Calu3 (cell line): ENCODE measurements at regions not wholly inside any gene's neighbourhood (a gene's known extent, or its start where the extent isn't known, plus 50 kb on each side); places are given as distances from the start of the nearest gene placed in this dataset.

Experiments used
- BruUV-seq: library from RNA; stranded (reverse); fragments of 400-500 nt; replicated peaks from 2 replicates; lab custom pipeline; 2021; lab: Mats Ljungman, UMichigan
- CTCF ChIA-PET: fragments of 300-600 bp; sonication (Branson Sonifier 250); formaldehyde crosslinking; loops from one replicate; lab custom pipeline; 2022; ENCODE audit warnings: antibody characterized with exemption; lab: Charles Lee
- DNase-seq: peaks from one replicate; pipeline ENCODE4 v3.0.0; 2022
- H3K27ac Mint-ChIP-seq: one replicate; pipeline ENCODE4 v1.8.0; 2022; ENCODE audit warnings: mixed read lengths; ENCODE audit not compliant: unreplicated experiment
- H3K27me3 Mint-ChIP-seq: one replicate; pipeline ENCODE4 v1.8.0; 2022; ENCODE audit warnings: mixed read lengths; ENCODE audit not compliant: unreplicated experiment
- H3K36me3 Mint-ChIP-seq: one replicate; pipeline ENCODE4 v1.8.0; 2022; ENCODE audit warnings: mild to moderate bottlenecking, moderate library complexity, mixed read lengths; ENCODE audit not compliant: insufficient read depth, unreplicated experiment
- H3K4me1 Mint-ChIP-seq: one replicate; pipeline ENCODE4 v1.8.0; 2022; ENCODE audit warnings: mild to moderate bottlenecking, low read depth, mixed read lengths; ENCODE audit not compliant: unreplicated experiment
- H3K4me3 Mint-ChIP-seq: one replicate; pipeline ENCODE4 v1.8.0; 2022; ENCODE audit warnings: mild to moderate bottlenecking, low read depth, moderate library complexity, mixed read lengths; ENCODE audit not compliant: unreplicated experiment
- H3K9me3 Mint-ChIP-seq: one replicate; pipeline ENCODE4 v1.8.0; 2022; ENCODE audit warnings: low read depth, mixed read lengths; ENCODE audit not compliant: unreplicated experiment
- intact Hi-C: fragments of 100-400 bp; cut with micrococcal nuclease; formaldehyde crosslinking; loops from one replicate; pipeline ENCODE4 v1.10.0; 2022; ENCODE audit not compliant: unreplicated experiment
- TF ChIP-seq, protein P1 (sequence below): fragments of 200-600 bp; IDR thresholded peaks from one replicate; pipeline ENCODE4 v1.8.0; 2022; ENCODE audit warnings: antibody characterized with exemption; ENCODE audit not compliant: unreplicated experiment

DNA sequence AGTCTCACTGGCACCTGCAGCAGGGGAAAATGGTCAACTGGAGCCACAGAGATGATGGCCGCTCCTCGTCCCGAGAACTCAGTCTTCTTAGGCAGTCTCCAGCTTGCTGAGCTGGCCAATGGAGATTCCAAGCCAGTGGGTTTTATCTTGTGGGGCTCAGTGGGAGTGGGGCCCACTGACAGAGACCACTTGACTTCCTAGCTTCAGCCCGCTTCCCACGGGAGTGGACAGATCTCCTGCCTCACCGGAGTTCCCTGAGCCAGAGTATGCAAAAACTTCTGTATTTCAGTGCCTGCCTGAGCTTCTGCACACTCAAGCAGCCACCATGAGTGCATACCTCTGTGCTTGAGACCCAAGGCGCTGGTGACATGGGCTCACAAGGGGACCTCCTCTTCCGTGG is 105.8 kb downstream of the ZWINT start:
- CTCF ChIA-PET = no interaction called here
- H3K27me3 Mint-ChIP-seq = no peaks in the 10 kb centered on the region
- no peak for DNase-seq
- H3K4me1 Mint-ChIP-seq = no peaks in the 10 kb centered on the region
- no peak overlapping the region for H3K4me3 Mint-ChIP-seq
- H3K36me3 Mint-ChIP-seq = no peaks in the 10 kb centered on the region
- BruUV-seq = no TSS peak
- TF ChIP-seq, protein P1, sequence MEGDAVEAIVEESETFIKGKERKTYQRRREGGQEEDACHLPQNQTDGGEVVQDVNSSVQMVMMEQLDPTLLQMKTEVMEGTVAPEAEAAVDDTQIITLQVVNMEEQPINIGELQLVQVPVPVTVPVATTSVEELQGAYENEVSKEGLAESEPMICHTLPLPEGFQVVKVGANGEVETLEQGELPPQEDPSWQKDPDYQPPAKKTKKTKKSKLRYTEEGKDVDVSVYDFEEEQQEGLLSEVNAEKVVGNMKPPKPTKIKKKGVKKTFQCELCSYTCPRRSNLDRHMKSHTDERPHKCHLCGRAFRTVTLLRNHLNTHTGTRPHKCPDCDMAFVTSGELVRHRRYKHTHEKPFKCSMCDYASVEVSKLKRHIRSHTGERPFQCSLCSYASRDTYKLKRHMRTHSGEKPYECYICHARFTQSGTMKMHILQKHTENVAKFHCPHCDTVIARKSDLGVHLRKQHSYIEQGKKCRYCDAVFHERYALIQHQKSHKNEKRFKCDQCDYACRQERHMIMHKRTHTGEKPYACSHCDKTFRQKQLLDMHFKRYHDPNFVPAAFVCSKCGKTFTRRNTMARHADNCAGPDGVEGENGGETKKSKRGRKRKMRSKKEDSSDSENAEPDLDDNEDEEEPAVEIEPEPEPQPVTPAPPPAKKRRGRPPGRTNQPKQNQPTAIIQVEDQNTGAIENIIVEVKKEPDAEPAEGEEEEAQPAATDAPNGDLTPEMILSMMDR = no peak
- no peak overlapping the region for H3K27ac Mint-ChIP-seq
- peaks cover 4% of the 10 kb centered on the region for H3K9me3 Mint-ChIP-seq
- intact Hi-C loops = no loop called here

DNA sequence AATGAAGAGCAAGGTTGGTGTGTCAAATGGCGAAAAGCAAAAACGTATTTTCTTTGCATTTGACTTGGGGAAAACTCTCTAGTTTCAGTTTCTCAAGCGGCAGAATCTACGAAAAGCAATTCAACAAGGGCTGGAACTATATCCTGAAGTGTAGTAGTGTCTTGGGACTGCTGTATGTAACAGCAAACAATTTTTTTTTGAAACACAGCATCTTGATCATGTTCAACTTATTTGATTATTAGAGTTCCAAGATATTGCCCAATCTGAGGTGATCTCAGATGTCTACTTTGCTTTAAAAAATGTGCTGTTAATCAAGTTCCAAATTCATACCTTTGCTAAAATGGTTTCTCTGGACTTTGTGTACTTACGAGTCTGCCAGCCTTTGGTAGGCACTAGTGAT is 120.6 kb downstream of the ZWINT start:
- Mint-ChIP-seq H3K27ac (peak overlapping the region; percentile 53), H3K9me3 (no peaks in the 10 kb centered on the region), H3K36me3 (no peaks in the 10 kb centered on the region), H3K27me3 (no peaks in the 10 kb centered on the region), H3K4me1 (no peaks in the 10 kb centered on the region), H3K4me3 (peak overlapping the region; percentile 52)
- DNase-seq = no peak
- no TSS peak for BruUV-seq
- intact Hi-C loops = no loop called here
- TF ChIP-seq, protein P1 = no peak
- CTCF ChIA-PET = no interaction called here

DNA sequence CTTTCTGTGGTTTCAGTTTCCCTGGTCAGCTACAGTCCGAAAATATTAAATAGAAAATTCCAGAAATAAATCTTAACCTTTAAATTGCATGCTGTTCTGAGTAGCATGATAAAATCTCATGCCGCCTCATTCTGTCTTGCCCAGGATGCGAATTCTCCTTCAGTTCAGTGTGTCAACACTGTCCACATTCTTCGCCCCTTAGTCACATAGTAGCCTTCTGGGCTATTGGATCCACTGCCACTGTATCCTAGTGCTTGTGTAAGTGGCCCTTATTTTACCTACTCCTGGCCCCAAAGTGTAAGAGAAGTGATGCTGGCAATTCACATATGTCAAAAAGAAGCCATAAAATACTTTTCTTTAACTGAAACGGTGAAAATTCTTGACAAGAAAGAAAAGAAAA is 129.6 kb downstream of the ZWINT start:
- H3K4me1 Mint-ChIP-seq = peaks cover 8% of the 10 kb centered on the region
- H3K36me3 Mint-ChIP-seq = no peaks in the 10 kb centered on the region
- DNase-seq = peak; percentile 10
- H3K27ac Mint-ChIP-seq = no peak overlapping the region
- no peak overlapping the region for H3K4me3 Mint-ChIP-seq
- H3K9me3 Mint-ChIP-seq = no peaks in the 10 kb centered on the region
- intact Hi-C loops = no loop called here
- CTCF ChIA-PET = no interaction called here
- no peaks in the 10 kb centered on the region for H3K27me3 Mint-ChIP-seq
- TF ChIP-seq, protein P1 = no peak
- no TSS peak for BruUV-seq

DNA sequence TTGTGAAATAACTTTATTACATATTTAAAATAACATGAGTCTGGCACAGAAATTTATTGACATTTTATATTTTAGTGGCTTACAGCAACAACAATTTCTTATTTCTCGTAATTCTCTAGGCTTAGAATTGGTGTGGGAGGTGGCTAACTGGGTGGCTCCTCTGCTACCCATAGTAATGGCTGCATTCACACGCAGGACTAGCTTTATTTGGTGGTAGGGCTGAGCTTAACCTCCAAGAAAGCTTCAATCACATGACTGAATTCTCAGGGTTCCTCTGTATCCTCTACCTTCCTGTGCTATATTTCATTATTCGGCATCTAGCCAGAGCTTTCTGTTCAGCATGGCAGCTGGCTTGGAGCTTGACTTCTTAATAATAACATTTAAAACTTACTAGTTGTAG is 138.8 kb downstream of the ZWINT start:
- intact Hi-C loops = no loop called here
- Mint-ChIP-seq H3K9me3 (no peaks in the 10 kb centered on the region), H3K36me3 (no peaks in the 10 kb centered on the region), H3K4me1 (no peaks in the 10 kb centered on the region), H3K27ac (no peak overlapping the region), H3K27me3 (no peaks in the 10 kb centered on the region), H3K4me3 (no peak overlapping the region)
- BruUV-seq = no TSS peak
- CTCF ChIA-PET = no interaction called here
- DNase-seq = no peak
- TF ChIP-seq, protein P1 = no peak
